H1 (cell line): ENCODE measurements at regions not wholly inside any gene's neighbourhood (a gene's known extent, or its start where the extent isn't known, plus 50 kb on each side); places are given as distances from the start of the nearest gene placed in this dataset.

Source experiments
- CTCF ChIA-PET: fragments of 300-600 bp; sonication (Branson Sonifier 250); formaldehyde crosslinking; loops from one replicate; lab custom pipeline; 2021; ENCODE audit not compliant: partially characterized antibody; lab: Charles Lee
- POLR2A ChIA-PET: fragments of 300-600 bp; sonication (Branson Sonifier 250); formaldehyde crosslinking; loops from one replicate; lab custom pipeline; 2021; ENCODE audit warnings: inconsistent platforms; ENCODE audit not compliant: partially characterized antibody; lab: Charles Lee
- DNase-seq, 2 experiments: peaks; one replicate each; pipeline versions ENCODE4 v3.0.0 to v3.0.0-alpha.2; 2010 to 2022; ENCODE audit warnings: low spot score in 2 of 2, low read depth in 1 of 2, mixed read lengths in 1 of 2
- FAIRE-seq: peaks from 2 replicates; lab custom pipeline; 2011; peaks lifted over from hg19 to GRCh38; lab: Jason Lieb, UNC
- H2AFZ ChIP-seq: 2 replicates; pipeline ENCODE4 v1.8.1; 2012; ENCODE audit warnings: low read length, inconsistent platforms
- H2AK5ac ChIP-seq: 2 replicates; pipeline ENCODE4 v1.6.1; 2013; ENCODE audit warnings: low read depth, low read length
- H2BK120ac ChIP-seq: replicated peaks from 2 replicates; pipeline ENCODE3; 2013; ENCODE audit warnings: low read depth, low read length, inconsistent platforms
- H2BK12ac ChIP-seq: 2 replicates; pipeline ENCODE4 v1.6.1; 2013; ENCODE audit warnings: low read depth, low read length
- H2BK15ac ChIP-seq: 2 replicates; pipeline ENCODE4 v1.6.1; 2013; ENCODE audit warnings: low read length
- H2BK20ac ChIP-seq: 2 replicates; pipeline ENCODE4 v1.6.1; 2013; ENCODE audit warnings: low read length
- H2BK5ac ChIP-seq: 2 replicates; pipeline ENCODE4 v1.6.1; 2013; ENCODE audit warnings: low read depth, low read length
- H3K14ac ChIP-seq: 2 replicates; pipeline ENCODE4 v1.6.1; 2013; ENCODE audit warnings: inconsistent platforms; ENCODE audit not compliant: insufficient read length
- H3K18ac ChIP-seq: 2 replicates; pipeline ENCODE4 v1.6.1; 2013; ENCODE audit warnings: low read length; ENCODE audit errors: extremely low read depth
- H3K23ac ChIP-seq: 2 replicates; pipeline ENCODE4 v1.6.1; 2013; ENCODE audit warnings: inconsistent platforms; ENCODE audit not compliant: insufficient read length
- H3K23me2 ChIP-seq: 2 replicates; pipeline ENCODE4 v1.6.1; 2013; ENCODE audit warnings: low read depth, low read length
- H3K27ac ChIP-seq: 2 replicates; pipeline ENCODE4 v1.6.1; 2011; ENCODE audit warnings: low read depth, low read length, inconsistent platforms
- H3K27me3 ChIP-seq, 4 experiments: replicated peaks in 1 of 4; 1 replicate in 1 of 4; 2 replicates in 3 of 4; pipeline versions ENCODE4 v1.6.1 to v1.8.1; 2011 to 2013; ENCODE audit warnings: low read length in 3 of 4, mild to moderate bottlenecking in 3 of 4, inconsistent platforms in 2 of 4, mixed read lengths in 2 of 4, moderate library complexity in 1 of 4; ENCODE audit not compliant: control insufficient read depth in 3 of 4, insufficient read depth in 3 of 4; ENCODE audit errors: extremely low read depth in 1 of 4
- H3K36me3 ChIP-seq, 4 experiments: 2 replicates each; pipeline versions ENCODE4 v1.6.1 to v1.8.1; 2011 to 2013; ENCODE audit warnings: mild to moderate bottlenecking in 4 of 4, low read length in 3 of 4, moderate library complexity in 2 of 4, control low read depth in 1 of 4, inconsistent platforms in 1 of 4; ENCODE audit not compliant: insufficient read depth in 4 of 4, control insufficient read depth in 2 of 4
- H3K4ac ChIP-seq: replicated peaks from 2 replicates; pipeline ENCODE3; 2013; ENCODE audit warnings: low read length, low read depth, mixed read lengths, inconsistent platforms; ENCODE audit not compliant: insufficient read length
- H3K4me1 ChIP-seq, 4 experiments: replicated peaks in 1 of 4; 1 replicate in 1 of 4; 2 replicates in 3 of 4; pipeline versions ENCODE4 v1.6.1 to v1.8.1; 2011 to 2013; ENCODE audit warnings: low read length in 3 of 4, inconsistent platforms in 2 of 4, mixed read lengths in 1 of 4; ENCODE audit not compliant: insufficient read depth in 4 of 4, control insufficient read depth in 3 of 4
- H3K4me2 ChIP-seq, 2 experiments: 2 replicates each; pipeline versions ENCODE4 v1.6.1 to v1.8.1; 2011 to 2013; ENCODE audit warnings: low read depth in 2 of 2, low read length in 2 of 2, control low read depth in 1 of 2, inconsistent platforms in 1 of 2, mild to moderate bottlenecking in 1 of 2; ENCODE audit not compliant: insufficient read depth in 1 of 2
- H3K4me3 ChIP-seq, 4 experiments: fragments of 200-600, 300-600 bp in 1 of 4; sonication (generic), shearing (Covaris generic), sonication (Bioruptor Twin) in 1 of 4; 2 replicates each; pipeline versions ENCODE4 v1.5.1 to v1.8.1; 2011 to 2016; ENCODE audit warnings: low read length in 4 of 4, low read depth in 3 of 4, control low read depth in 2 of 4, inconsistent platforms in 2 of 4, mild to moderate bottlenecking in 2 of 4, mixed read lengths in 1 of 4, moderate library complexity in 1 of 4; ENCODE audit not compliant: insufficient read depth in 2 of 4; ENCODE audit errors: extremely low read depth in 1 of 4
- H3K56ac ChIP-seq: replicated peaks from 2 replicates; pipeline ENCODE3; 2013; ENCODE audit warnings: low read depth, mild to moderate bottlenecking, mixed read lengths, low read length, inconsistent platforms; ENCODE audit not compliant: insufficient read length
- H3K79me1 ChIP-seq: 2 replicates; pipeline ENCODE4 v1.6.1; 2013; ENCODE audit warnings: low read depth, low read length, control low read depth
- H3K79me2 ChIP-seq, 2 experiments: 2 replicates each; pipeline versions ENCODE4 v1.6.1 to v1.8.1; 2012 to 2013; ENCODE audit warnings: low read length in 2 of 2, mild to moderate bottlenecking in 2 of 2, inconsistent platforms in 1 of 2; ENCODE audit not compliant: insufficient read depth in 2 of 2, control insufficient read depth in 1 of 2
- H3K9ac ChIP-seq, 4 experiments: replicated peaks in 1 of 4; 1 replicate in 1 of 4; 2 replicates in 3 of 4; pipeline versions ENCODE4 v1.6.1 to v1.8.1; 2011 to 2013; ENCODE audit warnings: low read depth in 3 of 4, low read length in 3 of 4, control low read depth in 2 of 4, mild to moderate bottlenecking in 2 of 4, moderate library complexity in 2 of 4, inconsistent platforms in 1 of 4; ENCODE audit errors: extremely low read depth in 1 of 4
- H3K9me3 ChIP-seq, 2 experiments: 2 replicates each; pipeline versions ENCODE4 v1.6.1 to v1.8.1; 2012 to 2013; ENCODE audit warnings: mild to moderate bottlenecking in 2 of 2, moderate library complexity in 2 of 2, control low read depth in 1 of 2, inconsistent platforms in 1 of 2, low read depth in 1 of 2, low read length in 1 of 2, mixed read lengths in 1 of 2; ENCODE audit not compliant: insufficient read depth in 2 of 2
- H4K20me1 ChIP-seq, 2 experiments: replicated peaks in 1 of 2; 2 replicates each; pipeline versions ENCODE3 to v1.8.1; 2011 to 2013; ENCODE audit warnings: inconsistent platforms in 2 of 2, low read length in 2 of 2, mild to moderate bottlenecking in 1 of 2; ENCODE audit not compliant: insufficient read depth in 2 of 2, control insufficient read depth in 1 of 2
- H4K5ac ChIP-seq: 2 replicates; pipeline ENCODE4 v1.6.1; 2013; ENCODE audit warnings: low read length, low read depth, mixed read lengths, inconsistent platforms; ENCODE audit not compliant: insufficient read length
- H4K8ac ChIP-seq: 2 replicates; pipeline ENCODE4 v1.8.0; 2013; ENCODE audit warnings: mild to moderate bottlenecking, moderate library complexity, low read length, inconsistent platforms; ENCODE audit not compliant: insufficient read depth; ENCODE audit errors: extremely low read depth
- H4K91ac ChIP-seq: replicated peaks from 2 replicates; pipeline ENCODE3; 2013; ENCODE audit warnings: low read length, mixed read lengths, inconsistent platforms; ENCODE audit not compliant: insufficient read length
- ATF3 ChIP-seq: IDR thresholded peaks from 2 replicates; pipeline ENCODE4 v1.6.1; 2011; ENCODE audit warnings: low read depth, mild to moderate bottlenecking, low read length; ENCODE audit not compliant: insufficient read depth
- BCL11A ChIP-seq, 2 experiments: IDR thresholded peaks; one replicate each; pipeline ENCODE4 v1.6.1; 2011; ENCODE audit warnings: low read depth in 2 of 2, low read length in 2 of 2, mild to moderate bottlenecking in 2 of 2
- E2F6 ChIP-seq: IDR thresholded peaks from 2 replicates; pipeline ENCODE4 v1.6.1; 2012; ENCODE audit warnings: inconsistent platforms
- HDAC2 ChIP-seq, 2 experiments: fragments of 300-600 bp in 1 of 2; sonication (generic) in 1 of 2; IDR thresholded peaks; 2 replicates each; pipeline ENCODE4 v1.6.1; 2011 to 2012; ENCODE audit warnings: low read depth in 2 of 2, low read length in 2 of 2, mild to moderate bottlenecking in 2 of 2, moderate library complexity in 2 of 2, borderline replicate concordance in 1 of 2, inconsistent platforms in 1 of 2
- JUND ChIP-seq: IDR thresholded peaks from 2 replicates; pipeline ENCODE4 v1.6.1; 2011; ENCODE audit warnings: mild to moderate bottlenecking, improper control_type of control experiment, low read length
- KDM1A ChIP-seq: fragments of 200-600, 300-600 bp; sonication (generic); IDR thresholded peaks from 2 replicates; pipeline ENCODE4 v1.7.1; 2016; ENCODE audit warnings: mild to moderate bottlenecking, low read length, borderline replicate concordance
- KDM4A ChIP-seq: IDR thresholded peaks from one replicate; pipeline ENCODE4 v1.7.1; 2012; ENCODE audit warnings: low read depth, mild to moderate bottlenecking, moderate library complexity, low read length, inconsistent platforms; ENCODE audit not compliant: severe bottlenecking
- POLR2AphosphoS5 ChIP-seq: IDR thresholded peaks from 2 replicates; pipeline ENCODE4 v1.6.1; 2011; ENCODE audit warnings: low read depth, low read length
- RNF2 ChIP-seq: fragments of 200-900, 300-1000 bp; sonication (generic); IDR thresholded peaks from 2 replicates; pipeline ENCODE4 v1.7.1; 2016; ENCODE audit warnings: borderline replicate concordance, low read depth, mild to moderate bottlenecking, antibody characterized with exemption, low read length; ENCODE audit not compliant: poor library complexity, severe bottlenecking; ENCODE audit errors: missing control alignments
- SIN3A ChIP-seq, 2 experiments: IDR thresholded peaks in 1 of 2; conservative IDR thresholded peaks in 1 of 2; 2 replicates each; pipeline ENCODE4 v1.6.1; 2011 to 2012; ENCODE audit warnings: low read length in 2 of 2, improper control_type of control experiment in 1 of 2, low read depth in 1 of 2, mild to moderate bottlenecking in 1 of 2
- SIRT6 ChIP-seq: IDR thresholded peaks from one replicate; pipeline ENCODE4 v1.7.1; 2012; ENCODE audit warnings: low read length, inconsistent platforms
- SIX5 ChIP-seq: IDR thresholded peaks from 2 replicates; pipeline ENCODE4 v1.6.1; 2011; ENCODE audit warnings: mild to moderate bottlenecking, low read depth, low read length
- TEAD4 ChIP-seq: IDR thresholded peaks from 2 replicates; pipeline ENCODE4 v1.6.1; 2012; ENCODE audit warnings: low read depth, low read length, inconsistent platforms, mixed read lengths
- WGBS, 2 experiments: shearing (Covaris generic) in 1 of 2; methylation state at CpG; one replicate each; pipeline versions ENCODE4 v1.1.6 to v1.1.7; 2013 to 2015; ENCODE audit warnings: low lambda C conversion rate in 2 of 2, mixed read lengths in 2 of 2, inconsistent platforms in 1 of 2, low coverage in 1 of 2, missing lambda C conversion rate in 1 of 2; ENCODE audit not compliant: insufficient replicate concordance in 2 of 2, insufficient coverage in 1 of 2, insufficient read length in 1 of 2; ENCODE audit errors: extremely low coverage in 1 of 2, missing lambda C conversion rate in 1 of 2; 5-methylcytosine and 5-hydroxymethylcytosine counted together

GRCh38 chr4:165784672-165785071 is 88.4 kb upstream of the TLL1 start:
- no peak overlapping the region for H2AFZ ChIP-seq
- H2BK5ac ChIP-seq, result no peak overlapping the region
- H3K4me3 ChIP-seq, result no peak overlapping the region
- no peak overlapping the region for H2AK5ac ChIP-seq
- no peak overlapping the region for H3K18ac ChIP-seq
- no peaks in the 10 kb centered on the region for H3K79me2 ChIP-seq
- no peak overlapping the region for H4K8ac ChIP-seq
- no peak overlapping the region for H3K14ac ChIP-seq
- FAIRE-seq (no peak), DNase-seq (no peak)
- no peak overlapping the region for H3K9ac ChIP-seq
- no peak overlapping the region for H2BK120ac ChIP-seq
- CTCF ChIA-PET, result no interaction called here
- H3K4ac ChIP-seq, result no peak overlapping the region
- no peaks in the 10 kb centered on the region for H3K9me3 ChIP-seq
- no peaks in the 10 kb centered on the region for H3K27me3 ChIP-seq
- no peak overlapping the region for H3K56ac ChIP-seq
- H2BK12ac ChIP-seq, result no peak overlapping the region
- no peaks in the 10 kb centered on the region for H3K36me3 ChIP-seq
- no peak overlapping the region for H3K4me2 ChIP-seq
- no peak overlapping the region for H4K91ac ChIP-seq
- H3K4me1 ChIP-seq, result peaks cover 0 to 3% (median 1%) of the 10 kb centered on the region in 4 experiments; a peak in 2 of 7 replicates
- H4K20me1 ChIP-seq, result no peaks in the 10 kb centered on the region
- H3K23me2 ChIP-seq, result no peaks in the 10 kb centered on the region
- no peak overlapping the region for H2BK20ac ChIP-seq
- no peak overlapping the region for H3K27ac ChIP-seq
- no peak overlapping the region for H4K5ac ChIP-seq
- 100% methylated on average over 1 of the region's 1 CpG; no CpG with 5 or more reads in 1 of the 2 experiments for WGBS, 2 experiments
- H2BK15ac ChIP-seq, result no peak overlapping the region
- no peaks in the 10 kb centered on the region for H3K79me1 ChIP-seq
- no peak overlapping the region for H3K23ac ChIP-seq
- POLR2A ChIA-PET, result no interaction called here
- TF ChIP-seq SIN3A (conservative IDR thresholded peaks at IDR 0.05 in 1 of 2, IDR thresholded peaks at IDR 0.05 in 1 of 2; ENCODE audit: low read depth in 1 of 2, low read length in 2 of 2), result no peak
- no peak for TF ChIP-seq RNF2
- no peak for TF ChIP-seq HDAC2 (IDR thresholded peaks at IDR 0.05; ENCODE audit: borderline replicate concordance in 1 of 2, low read depth in 2 of 2, low read length in 2 of 2)
- TF ChIP-seq KDM1A, result no peak
- TF ChIP-seq TEAD4, result no peak
- TF ChIP-seq JUND, result no peak
- no peak for TF ChIP-seq BCL11A (IDR thresholded peaks at IDR 0.05; ENCODE audit: low read depth in 2 of 2, low read length in 2 of 2)
- TF ChIP-seq SIRT6, result no peak
- no peak for TF ChIP-seq E2F6
- no peak for TF ChIP-seq POLR2AphosphoS5
- no peak for TF ChIP-seq ATF3
- TF ChIP-seq SIX5, result no peak
- no peak for TF ChIP-seq KDM4A
